IPS DF 4.7 (cell line): ENCODE measurements at regions not wholly inside any gene's neighbourhood (a gene's known extent, or its start where the extent isn't known, plus 50 kb on each side); places are given as distances from the start of the nearest gene placed in this dataset.
A peak's percentile ranks its signal among the peaks of the same experiment; 100 is the strongest.

Experiments used
- DNase-seq: peaks from one replicate; pipeline ENCODE4 v3.0.0-alpha.2; 2013; ENCODE audit warnings: low spot score; ENCODE audit errors: extremely low read depth

- DNase-seq: peak; percentile 5
These were observed 434.4 kb upstream of the ZMIZ1 start for GRCh38 chr10:78634389-78634815.

DNA sequence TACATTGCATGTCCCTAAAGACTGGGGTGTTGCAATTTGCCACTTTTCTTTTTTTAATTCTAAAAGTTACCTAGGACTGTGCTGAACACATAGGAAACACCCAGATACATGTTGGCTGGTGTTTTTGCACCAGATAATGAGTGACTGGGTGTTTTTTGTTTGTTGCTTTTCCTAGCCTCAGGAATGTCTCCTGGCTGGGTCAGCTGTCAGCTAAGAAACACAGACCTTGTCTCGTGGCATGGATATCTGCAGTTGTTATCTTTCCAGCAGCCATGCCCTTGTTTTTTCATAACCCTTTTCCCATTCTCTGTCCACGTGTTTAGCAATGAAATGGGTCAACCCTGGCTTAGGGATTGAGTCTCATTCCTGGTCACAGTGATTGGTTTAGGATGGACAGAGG lies 433.9 kb upstream of the ZMIZ1 start:
- no peak for DNase-seq

DNA sequence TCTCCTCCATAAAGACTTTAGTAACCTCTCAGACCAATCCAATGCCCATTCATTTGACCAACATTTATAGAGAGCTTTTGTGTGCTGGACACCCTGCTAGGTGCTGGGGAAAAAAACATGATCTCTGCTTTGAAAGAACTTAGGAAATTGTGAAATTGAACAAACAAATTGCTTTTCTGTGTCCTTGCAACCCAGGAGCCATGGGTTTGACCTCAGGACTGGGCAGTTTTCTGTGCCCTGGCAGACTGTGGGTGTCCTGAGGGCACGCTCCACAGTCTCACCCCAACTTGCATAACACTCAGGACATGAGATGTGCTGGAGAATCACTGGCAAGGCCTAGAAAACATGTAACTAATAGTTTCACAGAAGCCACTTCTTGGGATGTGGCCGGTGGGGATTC lies 429.1 kb upstream of the ZMIZ1 start:
- no peak for DNase-seq

DNA sequence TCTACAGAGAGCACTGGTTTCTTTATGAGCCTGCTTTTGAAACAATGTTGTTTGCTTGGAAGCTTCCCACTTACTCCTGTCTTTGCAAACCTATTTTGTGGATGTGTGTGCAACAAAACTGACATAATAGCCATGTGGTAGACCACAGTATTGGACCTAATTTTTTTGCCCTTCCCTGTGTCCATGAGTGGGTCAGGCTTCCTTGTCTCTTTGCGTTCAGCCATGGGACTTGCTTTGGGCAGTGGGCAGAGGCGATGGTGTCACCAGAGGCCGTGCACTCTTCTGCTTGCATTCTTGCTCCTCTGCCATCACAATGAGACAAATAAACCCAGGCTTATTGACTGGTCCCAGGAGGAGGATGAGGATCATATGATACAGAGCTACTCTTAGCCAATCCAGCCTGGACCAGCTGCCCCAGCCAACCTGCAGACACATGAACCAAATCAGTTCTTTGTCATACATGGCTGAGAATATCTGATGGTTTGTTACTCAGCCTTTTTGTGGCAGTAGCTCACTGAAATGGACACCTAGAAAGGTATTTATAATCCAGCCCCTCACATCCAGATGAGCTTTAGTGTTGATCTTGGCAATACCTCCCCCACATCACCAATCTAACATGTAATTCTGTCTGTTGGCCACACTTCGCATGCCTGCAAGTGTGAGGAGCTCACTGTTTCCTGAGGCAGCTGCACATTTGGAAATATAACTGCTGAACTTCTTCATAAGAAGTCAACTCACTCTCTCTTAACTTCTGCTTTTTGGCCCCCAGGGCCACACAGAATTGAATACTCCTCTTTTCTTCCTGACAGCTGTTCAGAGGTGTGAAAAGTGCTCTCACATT lies 427.8 kb upstream of the ZMIZ1 start:
- no peak for DNase-seq

- no peak for DNase-seq
These were observed 427.1 kb upstream of the ZMIZ1 start for GRCh38 chr10:78641693-78642092.

- no peak for DNase-seq
These were observed 426.4 kb upstream of the ZMIZ1 start for GRCh38 chr10:78642269-78642816.

GRCh38 chr10:78643513-78643912 lies 425.3 kb upstream of the ZMIZ1 start:
- no peak for DNase-seq

GRCh38 chr10:78644550-78644949 lies 424.2 kb upstream of the ZMIZ1 start:
- DNase-seq: no peak

GRCh38 chr10:78645169-78645686 lies 423.5 kb upstream of the ZMIZ1 start:
- no peak for DNase-seq

GRCh38 chr10:78645975-78646374 lies 422.8 kb upstream of the ZMIZ1 start:
- DNase-seq: no peak

DNA sequence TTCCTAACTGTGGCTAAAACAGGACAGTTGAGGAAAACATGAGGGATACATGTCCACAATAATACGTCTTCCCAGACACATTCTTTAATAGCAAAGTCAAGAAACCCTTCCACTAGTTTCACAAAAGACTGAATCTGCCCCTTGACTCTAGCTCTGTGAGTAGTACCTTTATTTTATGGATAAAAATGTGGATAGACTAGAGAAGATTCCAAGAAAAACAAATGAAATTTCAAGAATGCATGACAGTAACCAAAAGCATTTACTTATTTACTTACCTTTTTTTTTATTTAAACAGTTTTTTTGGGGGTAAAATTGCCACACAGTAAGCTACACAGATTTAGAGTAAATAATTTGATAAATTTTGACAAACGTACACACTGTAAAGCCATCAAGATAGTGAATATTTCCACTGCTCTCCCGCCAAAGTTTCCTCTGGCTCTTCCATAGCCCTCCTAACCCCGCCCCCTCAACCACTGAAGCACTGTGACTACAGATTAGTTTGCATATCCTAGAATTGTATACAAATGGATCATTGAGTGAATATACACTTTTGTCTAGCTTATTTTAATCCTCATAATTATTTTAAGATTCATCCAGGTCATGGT lies 420.4 kb upstream of the ZMIZ1 start:
- DNase-seq: no peak

DNA sequence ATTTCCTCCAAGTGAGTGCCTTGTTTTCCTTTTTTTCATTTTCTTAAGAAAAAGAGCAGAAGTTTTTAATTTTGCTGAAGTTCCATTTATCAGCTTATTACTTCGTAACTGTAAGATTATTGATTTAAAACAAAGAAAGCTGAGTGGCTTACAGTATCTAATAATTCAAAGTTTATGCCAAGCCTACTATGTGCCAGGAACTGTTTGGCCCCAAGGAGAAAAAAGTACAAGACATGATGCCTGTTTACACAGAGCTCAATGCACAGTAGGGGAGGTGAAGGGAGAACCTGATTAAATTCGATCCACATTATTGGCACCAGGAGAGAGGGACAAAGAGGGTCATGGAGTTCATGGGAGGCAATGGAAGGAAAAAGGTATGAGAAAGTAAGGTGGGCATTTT lies 419.3 kb upstream of the ZMIZ1 start:
- no peak for DNase-seq

- DNase-seq: no peak
These were observed 418.6 kb upstream of the ZMIZ1 start for GRCh38 chr10:78650122-78650521.

DNA sequence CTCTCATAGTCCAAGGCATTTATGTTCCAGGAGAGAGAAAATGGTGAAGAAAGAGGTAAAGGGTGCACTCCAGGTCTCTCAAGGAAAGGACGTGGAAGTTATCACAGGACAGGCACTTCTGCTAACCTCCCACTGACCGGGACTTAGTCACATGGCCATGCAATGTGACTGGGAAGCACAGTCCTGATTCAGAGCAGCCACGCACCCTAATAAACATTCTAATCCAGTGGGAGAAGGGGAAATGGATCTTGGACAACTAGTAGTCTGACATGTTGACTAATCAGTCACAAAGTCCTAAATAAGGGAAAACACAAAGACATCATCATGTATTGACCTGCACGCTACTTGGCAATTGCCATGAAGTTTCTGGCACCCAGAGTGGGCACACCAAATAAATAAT lies 417.5 kb upstream of the ZMIZ1 start:
- DNase-seq: no peak

GRCh38 chr10:78653555-78653954 lies 415.2 kb upstream of the ZMIZ1 start:
- DNase-seq: no peak

- no peak for DNase-seq
These were observed 414.6 kb upstream of the ZMIZ1 start for GRCh38 chr10:78654047-78654590.

DNA sequence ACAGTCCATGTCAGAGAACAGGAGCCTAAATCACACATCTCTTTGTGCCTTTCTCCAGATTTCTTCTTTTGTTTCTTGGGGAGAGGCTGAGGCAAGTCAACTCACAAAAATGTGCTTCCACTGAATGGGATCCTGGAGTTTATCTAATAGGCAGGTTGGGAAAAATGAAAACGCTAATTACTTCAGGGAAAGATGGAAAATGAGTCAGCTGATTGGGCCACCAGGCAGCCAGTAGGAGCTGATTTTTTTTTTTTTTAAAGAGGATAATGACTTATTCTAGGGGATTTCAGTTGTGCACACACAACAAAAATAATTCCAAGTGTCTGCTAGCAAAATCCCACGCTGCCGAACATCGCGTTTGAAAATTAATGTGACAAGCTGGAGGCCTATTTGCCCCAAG lies 412.8 kb upstream of the ZMIZ1 start:
- no peak for DNase-seq

DNA sequence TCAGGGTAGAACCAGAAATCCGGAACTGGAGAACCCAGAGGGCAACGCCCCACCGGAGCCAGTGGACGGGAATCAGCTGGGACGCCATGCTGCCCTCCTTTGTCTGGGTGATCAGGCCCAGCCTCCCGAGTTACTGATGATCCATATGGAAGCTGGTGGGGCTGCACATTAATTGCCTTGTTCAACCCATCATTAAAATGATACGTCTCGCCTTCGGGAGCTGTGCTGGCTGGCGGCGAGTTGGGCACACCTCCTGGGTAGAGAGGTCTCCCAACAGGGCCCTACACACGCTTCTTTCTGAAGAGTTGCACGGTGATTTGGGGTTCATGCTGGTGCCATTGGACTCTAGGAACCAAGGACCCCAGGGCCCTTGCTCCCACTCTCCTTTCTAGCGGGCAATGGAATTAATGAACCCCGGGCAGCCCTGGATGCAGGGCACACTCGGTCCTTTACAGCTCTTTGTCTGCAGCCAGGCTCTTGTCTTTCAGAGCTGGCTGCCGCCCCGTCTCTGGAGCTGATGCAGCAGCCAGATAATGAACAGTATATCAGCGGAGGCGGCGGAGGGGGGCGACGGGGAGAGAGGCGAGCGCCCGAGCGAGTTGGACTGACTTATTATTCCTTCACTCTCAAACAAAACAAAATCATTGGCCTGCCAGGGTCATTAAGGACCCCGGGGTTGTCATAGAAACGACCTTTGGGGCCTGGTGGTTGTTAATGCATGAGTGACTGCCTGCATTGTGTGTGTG lies 412.2 kb upstream of the ZMIZ1 start:
- no peak for DNase-seq

- peak; percentile 56 for DNase-seq
These were observed 411.5 kb upstream of the ZMIZ1 start for GRCh38 chr10:78657163-78657861.

GRCh38 chr10:78657862-78658165 lies 411.0 kb upstream of the ZMIZ1 start:
- no peak for DNase-seq
